NCI-H446 (cell line): ENCODE measurements at regions not wholly inside any gene's neighbourhood (a gene's known extent, or its start where the extent isn't known, plus 50 kb on each side); places are given as distances from the start of the nearest gene placed in this dataset.

Experiments used
- DNase-seq, 2 experiments: peaks; one replicate each; lab custom pipeline; 2025; lab: John Stamatoyannopoulos, UW

GRCh38 chr16:52649870-52650269 is 102.9 kb upstream of the TOX3 start:
- DNase-seq, result no peak

DNA sequence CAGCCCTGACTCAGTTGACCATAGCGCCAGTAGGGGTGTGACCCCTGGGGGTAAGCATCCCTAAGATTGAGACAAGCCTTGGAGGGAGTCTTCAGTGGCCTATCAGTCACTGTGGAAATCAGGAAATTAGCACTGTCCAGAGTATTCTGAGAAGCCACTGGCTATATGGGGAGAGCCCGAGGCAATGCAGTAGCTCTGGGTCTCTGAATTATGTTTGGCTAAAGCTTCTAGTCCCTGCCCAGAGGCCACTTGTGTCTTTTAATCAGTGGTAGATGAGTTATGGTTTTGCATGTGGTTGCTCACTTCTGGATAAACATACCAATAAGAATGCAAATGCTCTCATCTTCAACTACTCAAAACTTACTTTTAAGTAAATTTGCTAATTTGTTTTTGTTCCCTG is 100.6 kb upstream of the TOX3 start:
- DNase-seq, result no peak

DNA sequence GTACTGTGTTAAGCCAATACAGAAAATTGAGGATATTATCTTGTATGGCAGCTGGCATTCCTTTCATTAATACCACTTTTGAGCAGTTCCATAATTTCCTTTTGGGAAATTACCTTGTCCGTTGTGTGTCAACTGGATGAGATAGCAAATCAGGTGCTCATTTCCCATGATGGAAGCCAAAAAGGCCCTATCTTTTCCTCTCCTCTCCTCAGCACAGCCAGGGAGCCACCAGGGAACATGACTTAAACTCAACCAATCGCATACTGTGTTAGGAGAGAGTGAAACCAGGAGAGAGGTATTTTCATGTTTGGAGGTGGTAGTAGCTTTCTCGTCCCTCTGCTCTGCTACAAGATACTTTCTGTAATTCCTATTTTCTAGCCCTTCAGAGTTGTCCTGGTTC is 96.1 kb upstream of the TOX3 start:
- no peak for DNase-seq

DNA sequence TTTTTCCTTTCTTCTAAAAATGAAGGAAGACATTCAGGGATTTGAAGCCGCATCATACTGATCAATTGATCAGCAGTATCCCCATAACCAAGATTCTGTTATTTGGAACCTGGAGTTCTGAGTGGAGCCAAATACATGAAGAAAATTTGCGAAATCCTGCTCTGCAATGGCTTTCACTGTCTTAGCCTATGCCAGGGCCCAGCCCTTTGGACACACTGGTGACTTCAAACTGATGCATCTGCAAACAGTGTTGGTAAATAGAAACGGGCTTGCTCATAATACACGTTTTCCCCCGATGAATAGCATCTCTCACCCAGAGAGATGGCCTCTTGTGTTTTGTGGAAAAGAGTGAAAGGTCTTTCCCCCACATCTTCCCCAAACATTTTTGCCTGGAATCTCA is 87.6 kb upstream of the TOX3 start:
- DNase-seq, result no peak

DNA sequence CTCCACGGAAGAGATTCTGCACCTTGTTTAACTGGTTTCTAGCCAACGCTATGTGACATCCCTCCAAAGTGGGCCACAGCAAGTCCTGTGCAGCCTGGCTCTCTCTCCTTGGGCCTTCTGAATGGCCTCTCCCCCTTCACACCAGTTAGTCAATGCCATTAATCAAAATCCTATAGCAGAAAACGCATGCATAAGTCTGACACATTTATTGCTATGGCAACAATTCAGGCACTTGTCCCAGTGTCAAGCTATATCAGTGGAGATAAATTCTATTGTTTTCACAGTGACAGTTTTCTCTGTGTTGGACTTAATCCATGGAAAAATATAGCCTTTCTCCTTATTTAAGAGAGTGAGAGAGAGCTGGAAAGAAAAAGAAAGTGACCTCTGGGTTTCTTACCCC is 87.2 kb upstream of the TOX3 start:
- no peak for DNase-seq

GRCh38 chr16:52633230-52633629 is 86.3 kb upstream of the TOX3 start:
- DNase-seq, result no peak

DNA sequence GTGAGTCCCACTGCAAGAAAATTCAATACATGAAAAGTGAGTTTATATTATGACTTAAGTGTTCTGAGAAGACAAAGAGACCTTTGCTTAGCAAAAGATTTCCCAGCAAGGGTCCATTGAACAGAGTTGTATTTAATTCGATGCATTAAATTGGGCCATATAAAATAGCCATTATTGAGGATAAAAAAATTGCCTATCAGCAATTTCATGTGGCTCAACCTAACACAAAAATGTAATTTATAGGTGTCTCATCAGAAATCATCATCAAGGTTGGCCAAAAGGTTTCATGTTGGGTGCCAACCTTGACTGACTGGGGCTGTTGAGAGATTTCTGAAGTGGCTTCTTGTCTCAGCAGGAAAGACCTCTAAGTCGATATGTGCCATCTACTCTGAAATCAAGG is 84.8 kb upstream of the TOX3 start:
- no peak for DNase-seq

DNA sequence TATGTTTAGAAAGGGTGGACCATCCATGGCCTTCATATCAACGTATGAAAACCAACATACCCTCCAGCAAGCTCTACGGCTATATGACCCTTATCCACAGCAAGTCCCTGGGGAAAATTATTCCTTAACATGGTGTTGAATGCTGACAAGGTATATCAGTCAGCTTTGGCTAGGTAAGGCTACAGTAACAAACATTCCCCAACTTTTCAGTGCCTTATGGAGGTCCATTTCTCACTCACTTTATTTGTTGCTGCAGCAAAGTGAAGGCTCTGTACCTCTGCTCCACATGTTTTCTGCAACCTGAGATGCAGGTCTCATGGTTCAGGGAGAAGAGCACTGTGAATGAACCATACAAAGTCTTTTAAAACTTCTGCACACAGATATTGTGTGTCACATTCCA is 83.8 kb upstream of the TOX3 start:
- DNase-seq, result no peak

GRCh38 chr16:52629296-52629695 is 82.4 kb upstream of the TOX3 start:
- DNase-seq, result no peak

DNA sequence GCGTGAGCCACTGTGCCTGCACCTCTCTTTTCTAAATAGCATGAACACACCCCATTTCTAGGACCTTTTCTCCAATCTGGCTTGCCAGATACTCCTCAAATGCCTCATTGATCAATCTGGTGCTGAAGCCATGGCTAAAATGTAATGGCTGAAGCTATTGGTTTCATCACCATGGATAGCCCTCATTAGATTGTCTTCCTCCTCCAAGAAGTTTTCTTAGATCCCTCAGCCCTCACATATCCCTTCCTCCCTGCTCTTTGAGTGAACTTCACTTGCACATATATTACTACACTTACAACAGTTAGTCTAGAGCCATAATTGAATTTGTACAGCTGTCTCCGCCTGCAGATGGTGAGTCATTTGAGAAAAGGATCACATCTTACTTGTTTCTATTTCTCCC is 77.9 kb upstream of the TOX3 start:
- no peak for DNase-seq

DNA sequence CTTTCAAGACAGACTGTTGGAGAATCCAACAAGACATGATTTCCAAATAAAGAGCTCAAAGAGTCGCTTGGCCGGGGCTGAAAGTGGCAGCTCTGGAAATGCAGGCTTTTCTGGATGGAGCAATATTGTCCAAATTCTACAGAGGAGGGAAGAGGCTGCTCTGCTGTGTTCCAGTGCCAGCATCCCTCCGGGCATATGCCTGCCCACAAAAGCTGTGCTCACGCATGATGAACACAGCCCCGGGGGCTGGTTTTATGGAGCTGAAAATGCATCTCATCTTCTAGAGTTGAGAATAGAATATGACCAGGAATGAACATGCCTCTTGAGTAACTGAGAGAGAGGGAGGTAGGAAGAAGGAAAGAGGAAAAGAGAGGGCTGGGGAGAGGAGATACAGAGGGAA is 74.7 kb upstream of the TOX3 start:
- peak in 1 of 2 experiments; percentile 2 for DNase-seq

DNA sequence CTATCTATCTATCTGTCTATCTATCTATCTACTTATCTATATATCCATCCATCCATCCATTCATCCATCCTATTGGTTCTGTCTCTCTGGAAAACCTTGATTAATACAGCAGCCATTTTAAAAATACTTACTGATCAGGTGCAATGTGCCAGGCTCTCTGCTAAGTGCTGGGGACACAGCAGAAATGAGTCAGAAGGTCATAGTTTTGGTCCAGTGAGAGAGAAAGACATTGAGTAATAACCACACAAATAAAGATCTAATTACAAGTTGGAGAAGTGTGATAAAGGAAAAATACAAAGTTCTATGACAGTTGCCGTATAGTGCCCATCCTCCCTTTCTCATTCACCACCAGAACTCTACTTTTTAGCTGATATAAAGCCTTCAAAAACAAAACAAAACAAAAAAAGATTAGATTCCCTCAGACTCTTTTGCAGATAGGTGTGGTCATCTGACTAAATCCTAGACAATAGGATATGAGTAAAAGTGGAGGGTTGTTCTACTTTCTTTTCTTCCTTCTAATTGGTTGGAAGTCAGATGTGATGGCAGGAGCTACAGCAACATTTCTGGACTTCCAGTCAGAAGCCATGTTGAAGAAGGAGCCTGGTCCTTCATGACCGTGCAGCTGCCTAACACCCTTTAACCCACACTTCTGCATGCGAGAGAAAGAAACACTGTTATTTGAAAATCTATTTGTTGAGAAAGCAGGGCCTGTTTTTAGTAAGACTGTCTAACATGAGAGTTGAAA is 72.0 kb upstream of the TOX3 start:
- no peak for DNase-seq

GRCh38 chr16:52617591-52617990 is 70.6 kb upstream of the TOX3 start:
- no peak for DNase-seq

DNA sequence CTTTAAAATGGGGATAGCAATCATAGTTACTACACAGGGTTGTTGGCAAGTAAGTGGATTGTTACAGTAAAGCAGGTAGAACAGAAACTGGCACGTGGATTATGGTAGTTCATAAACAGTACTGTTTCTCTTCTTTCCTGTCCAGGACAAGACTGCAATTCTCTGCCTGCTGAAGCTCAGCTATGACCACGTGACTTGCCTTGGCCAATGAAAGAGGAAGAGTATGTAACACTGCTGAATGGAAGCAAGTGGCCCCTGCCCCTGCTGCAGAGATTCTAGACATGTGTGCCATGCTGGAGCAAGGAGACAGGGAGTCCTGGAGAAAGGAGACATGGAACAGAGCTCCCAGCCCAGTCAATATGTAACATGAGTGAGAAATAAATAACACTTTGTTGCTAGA is 66.6 kb upstream of the TOX3 start:
- no peak for DNase-seq

DNA sequence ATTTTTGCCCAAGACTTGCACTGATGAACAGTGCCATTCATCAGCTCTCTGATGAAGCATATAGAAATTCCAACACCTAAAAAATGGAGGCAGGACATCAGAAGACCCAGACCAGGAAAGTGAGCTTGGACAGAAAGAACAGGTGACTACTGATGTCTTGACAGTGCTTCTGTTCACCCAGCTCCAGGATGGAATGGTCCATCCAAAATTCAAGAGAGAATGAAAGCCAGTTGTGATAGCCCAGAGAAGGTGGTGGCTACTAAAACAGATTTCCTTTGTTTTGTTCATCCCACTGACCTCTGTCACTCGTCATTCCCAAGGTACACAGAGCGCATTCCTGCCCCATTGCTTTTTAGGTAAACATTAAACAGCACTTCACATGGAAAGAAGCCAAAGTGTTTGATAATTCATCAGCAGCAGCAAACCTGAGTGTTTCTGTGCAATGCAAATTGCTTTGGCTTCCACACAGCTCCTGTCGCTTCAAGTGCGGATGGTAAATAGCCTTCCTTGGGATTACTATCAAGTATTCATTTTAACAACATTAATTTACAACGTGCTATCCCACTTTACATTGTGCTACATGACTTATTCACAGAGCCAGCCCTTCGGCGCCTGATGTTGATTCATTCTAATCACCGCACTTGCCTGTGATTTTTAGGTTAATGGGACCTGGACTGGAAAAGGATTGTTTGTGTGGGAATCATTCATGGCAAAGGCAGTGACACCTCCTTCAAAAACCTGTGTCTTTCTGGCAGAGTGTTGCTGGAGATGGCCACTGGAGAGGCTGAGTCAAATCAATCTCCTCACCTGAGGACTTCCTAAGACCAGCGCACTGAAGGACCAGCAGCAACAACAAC is 65.1 kb upstream of the TOX3 start:
- no peak for DNase-seq

- peak; percentile 23 to 53 for DNase-seq
These were observed 56.1 kb upstream of the TOX3 start for GRCh38 chr16:52603015-52603414.

- DNase-seq, result no peak
These were observed 51.0 kb upstream of the TOX3 start for GRCh38 chr16:52597772-52598483.

GRCh38 chr16:52597073-52597771 is 50.3 kb upstream of the TOX3 start:
- DNase-seq, result peak in 1 of 2 experiments; percentile 44
